ENCODE measurements at regions not wholly inside any gene's neighbourhood (a gene's known extent, or its start where the extent isn't known, plus 50 kb on each side); places are given as distances from the start of the nearest gene placed in this dataset.

- Histone ChIP-seq H3K36me3 (ENCODE audit: control insufficient read depth, insufficient read depth, low read length) (no peaks in the 10 kb centered on the region), H3K4me3 (ENCODE audit: low read length) (no peak overlapping the region), H3K27ac (ENCODE audit: low read length) (no peak overlapping the region), H3K9me3 (ENCODE audit: control insufficient read depth, low read depth, low read length) (no peaks in the 10 kb centered on the region), H3K4me1 (ENCODE audit: control insufficient read depth, insufficient read depth, low read length) (peaks cover 13% of the 10 kb centered on the region), H3K27me3 (ENCODE audit: control insufficient read depth, insufficient read depth, low read length) (no peaks in the 10 kb centered on the region)
- 100% methylated on average over 1 of the region's 4 CpGs for WGBS (ENCODE audit: insufficient coverage, low lambda C conversion rate)
- DNase-seq: peak in 1 of 2 donors; percentile 47
Observed at GRCh38 chr4:98744372-98745150, 86.2 kb upstream of the TSPAN5 start.

DNA sequence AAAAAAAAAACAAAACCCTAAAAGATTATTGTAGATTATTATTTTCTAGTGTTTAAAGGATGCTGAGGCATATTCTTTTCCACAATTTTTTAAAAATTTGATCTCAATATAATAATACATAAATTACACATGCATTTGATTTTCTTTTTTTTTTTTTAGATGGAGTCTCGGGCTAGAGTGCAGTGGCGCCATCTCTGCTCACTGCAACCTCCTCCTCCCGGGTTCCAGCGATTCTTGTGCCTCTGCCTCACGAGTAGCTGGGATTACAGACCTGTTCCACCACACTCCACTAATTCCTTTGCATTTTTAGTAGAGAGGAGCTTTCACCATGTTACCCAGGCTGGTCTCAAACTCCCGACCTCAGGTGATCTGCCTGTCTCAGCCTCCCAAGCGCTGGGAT lies 83.5 kb upstream of the TSPAN5 start:
- 100% methylated on average over 1 of the region's 7 CpGs for WGBS (ENCODE audit: insufficient coverage, low lambda C conversion rate)
- no peaks in the 10 kb centered on the region for H3K36me3 ChIP-seq (ENCODE audit: control insufficient read depth, insufficient read depth, low read length)
- DNase-seq: no peak
- H3K27me3 ChIP-seq (ENCODE audit: control insufficient read depth, insufficient read depth, low read length): no peaks in the 10 kb centered on the region
- H3K9me3 ChIP-seq (ENCODE audit: control insufficient read depth, low read depth, low read length): no peaks in the 10 kb centered on the region
- H3K27ac ChIP-seq (ENCODE audit: low read length): no peak overlapping the region
- peaks cover 4% of the 10 kb centered on the region for H3K4me1 ChIP-seq (ENCODE audit: control insufficient read depth, insufficient read depth, low read length)
- no peak overlapping the region for H3K4me3 ChIP-seq (ENCODE audit: low read length)

DNA sequence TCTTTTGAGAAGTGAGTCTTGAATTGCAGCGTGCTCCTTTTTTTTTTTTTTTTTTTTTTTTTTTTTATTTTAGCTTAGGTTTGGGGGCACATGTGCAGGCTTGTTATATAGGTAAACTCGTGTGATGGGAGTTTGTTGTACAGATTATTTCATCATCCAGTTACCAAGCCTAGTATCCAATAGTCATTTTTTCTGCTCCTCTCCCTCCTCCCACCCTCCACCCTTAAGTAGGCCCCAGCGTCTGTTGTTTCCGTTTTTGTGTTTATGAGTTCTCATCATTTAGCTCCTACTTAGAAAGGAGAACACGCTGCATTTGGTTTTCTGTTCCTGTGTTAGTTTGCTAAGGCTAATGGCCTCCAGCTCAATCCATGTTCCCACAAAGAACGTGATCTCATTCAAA lies 81.3 kb upstream of the TSPAN5 start:
- Histone ChIP-seq H3K27ac (ENCODE audit: low read length) (no peak overlapping the region), H3K36me3 (ENCODE audit: control insufficient read depth, insufficient read depth, low read length) (no peaks in the 10 kb centered on the region), H3K27me3 (ENCODE audit: control insufficient read depth, insufficient read depth, low read length) (no peaks in the 10 kb centered on the region), H3K9me3 (ENCODE audit: control insufficient read depth, low read depth, low read length) (peaks cover 3% of the 10 kb centered on the region), H3K4me1 (ENCODE audit: control insufficient read depth, insufficient read depth, low read length) (no peaks in the 10 kb centered on the region), H3K4me3 (ENCODE audit: low read length) (no peak overlapping the region)
- WGBS (ENCODE audit: insufficient coverage, low lambda C conversion rate): 70% methylated on average over 5 of the region's 6 CpGs
- DNase-seq: no peak

GRCh38 chr4:98733601-98734000 lies 75.2 kb upstream of the TSPAN5 start:
- H3K9me3 ChIP-seq (ENCODE audit: control insufficient read depth, low read depth, low read length): peaks cover 3% of the 10 kb centered on the region
- DNase-seq: no peak
- H3K27ac ChIP-seq (ENCODE audit: low read length): no peak overlapping the region
- H3K4me3 ChIP-seq (ENCODE audit: low read length): no peak overlapping the region
- H3K36me3 ChIP-seq (ENCODE audit: control insufficient read depth, insufficient read depth, low read length): no peaks in the 10 kb centered on the region
- no peaks in the 10 kb centered on the region for H3K4me1 ChIP-seq (ENCODE audit: control insufficient read depth, insufficient read depth, low read length)
- H3K27me3 ChIP-seq (ENCODE audit: control insufficient read depth, insufficient read depth, low read length): no peaks in the 10 kb centered on the region

DNA sequence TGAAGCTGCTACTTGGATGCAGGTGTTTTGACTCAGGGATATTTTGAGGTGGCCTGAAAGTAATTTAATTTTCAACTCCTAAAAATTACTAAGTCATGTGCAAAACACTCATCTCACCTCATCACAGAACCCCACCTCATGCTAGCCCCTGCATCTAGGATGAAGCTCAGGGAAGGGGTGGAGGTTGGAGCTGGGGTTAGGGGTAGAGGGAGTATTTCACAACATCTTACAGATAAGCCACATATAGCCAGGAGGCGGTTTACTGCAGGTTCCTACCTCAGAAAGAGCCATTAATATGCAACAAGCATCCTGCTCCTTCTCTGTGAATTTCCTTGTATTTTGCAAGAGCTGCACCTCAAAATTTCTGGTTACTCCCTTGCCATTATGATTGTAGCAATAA lies 70.5 kb upstream of the TSPAN5 start:
- Histone ChIP-seq H3K4me3 (ENCODE audit: low read length) (no peak overlapping the region), H3K4me1 (ENCODE audit: control insufficient read depth, insufficient read depth, low read length) (no peaks in the 10 kb centered on the region), H3K9me3 (ENCODE audit: control insufficient read depth, low read depth, low read length) (no peaks in the 10 kb centered on the region), H3K27ac (ENCODE audit: low read length) (no peak overlapping the region), H3K36me3 (ENCODE audit: control insufficient read depth, insufficient read depth, low read length) (no peaks in the 10 kb centered on the region), H3K27me3 (ENCODE audit: control insufficient read depth, insufficient read depth, low read length) (no peaks in the 10 kb centered on the region)
- DNase-seq: no peak
- WGBS (ENCODE audit: insufficient coverage, low lambda C conversion rate): no CpG with 5 or more reads among the region's 1 CpG

DNA sequence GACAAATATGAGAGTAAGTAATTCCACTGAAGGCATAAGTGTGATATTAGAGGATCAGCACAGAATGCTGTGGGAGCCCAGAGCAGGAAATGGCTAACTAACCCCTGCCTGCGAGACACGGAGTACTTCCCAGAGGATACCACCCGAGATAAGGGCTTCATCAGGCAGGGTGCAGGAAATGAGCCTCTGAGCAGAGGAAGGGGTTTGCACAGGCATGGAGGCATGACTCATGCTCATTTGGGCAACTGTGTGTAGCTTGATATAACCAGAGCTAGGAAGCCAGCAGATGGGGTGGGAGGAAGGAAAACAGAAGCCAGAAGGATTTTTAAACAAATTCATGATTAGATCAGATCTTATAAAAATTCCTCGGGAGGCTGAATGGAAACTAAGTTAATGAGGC lies 70.0 kb upstream of the TSPAN5 start:
- Histone ChIP-seq H3K4me1 (ENCODE audit: control insufficient read depth, insufficient read depth, low read length) (no peaks in the 10 kb centered on the region), H3K9me3 (ENCODE audit: control insufficient read depth, low read depth, low read length) (no peaks in the 10 kb centered on the region), H3K27ac (ENCODE audit: low read length) (no peak overlapping the region), H3K4me3 (ENCODE audit: low read length) (no peak overlapping the region), H3K27me3 (ENCODE audit: control insufficient read depth, insufficient read depth, low read length) (no peaks in the 10 kb centered on the region), H3K36me3 (ENCODE audit: control insufficient read depth, insufficient read depth, low read length) (no peaks in the 10 kb centered on the region)
- DNase-seq: no peak
- 60% methylated on average over 1 of the region's 4 CpGs for WGBS (ENCODE audit: insufficient coverage, low lambda C conversion rate)

GRCh38 chr4:98722000-98722399 lies 63.6 kb upstream of the TSPAN5 start:
- no peak for DNase-seq
- no peak overlapping the region for H3K4me3 ChIP-seq (ENCODE audit: low read length)
- no peaks in the 10 kb centered on the region for H3K27me3 ChIP-seq (ENCODE audit: control insufficient read depth, insufficient read depth, low read length)
- no peaks in the 10 kb centered on the region for H3K36me3 ChIP-seq (ENCODE audit: control insufficient read depth, insufficient read depth, low read length)
- no peak overlapping the region for H3K27ac ChIP-seq (ENCODE audit: low read length)
- WGBS (ENCODE audit: insufficient coverage, low lambda C conversion rate): no CpG with 5 or more reads among the region's 2 CpGs
- H3K4me1 ChIP-seq (ENCODE audit: control insufficient read depth, insufficient read depth, low read length): no peaks in the 10 kb centered on the region
- H3K9me3 ChIP-seq (ENCODE audit: control insufficient read depth, low read depth, low read length): no peaks in the 10 kb centered on the region

DNA sequence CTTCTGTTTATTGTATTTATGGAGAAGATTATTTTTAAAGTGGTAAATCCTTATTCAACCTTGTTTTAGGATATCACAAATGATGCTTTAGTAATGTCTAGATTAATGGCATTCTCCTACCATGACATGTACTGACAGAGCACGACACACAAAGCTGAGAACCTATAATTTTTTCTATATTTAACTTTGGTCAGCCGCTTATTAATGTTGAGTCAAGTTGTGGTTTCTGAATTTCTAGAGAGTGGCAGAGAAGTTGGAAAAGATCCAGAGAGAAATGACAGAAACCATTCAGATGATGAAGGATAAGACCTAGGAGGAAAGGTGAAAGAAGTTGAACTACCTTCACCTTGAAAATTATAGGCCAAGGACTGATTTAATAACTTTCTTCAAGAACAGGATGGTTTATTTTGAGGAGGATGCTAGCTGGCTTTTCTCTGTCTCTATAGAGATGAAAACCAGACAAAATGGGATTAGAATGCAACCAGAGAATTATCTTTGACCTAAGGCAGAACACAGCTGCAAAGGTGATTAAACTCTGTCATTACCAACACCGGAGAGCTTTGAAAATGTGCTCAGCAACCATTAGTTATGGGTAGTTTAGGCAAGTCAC lies 62.6 kb upstream of the TSPAN5 start:
- Histone ChIP-seq H3K9me3 (ENCODE audit: control insufficient read depth, low read depth, low read length) (no peaks in the 10 kb centered on the region), H3K4me3 (ENCODE audit: low read length) (no peak overlapping the region), H3K36me3 (ENCODE audit: control insufficient read depth, insufficient read depth, low read length) (no peaks in the 10 kb centered on the region), H3K27me3 (ENCODE audit: control insufficient read depth, insufficient read depth, low read length) (no peaks in the 10 kb centered on the region), H3K27ac (ENCODE audit: low read length) (no peak overlapping the region), H3K4me1 (ENCODE audit: control insufficient read depth, insufficient read depth, low read length) (no peaks in the 10 kb centered on the region)
- DNase-seq: no peak
- WGBS (ENCODE audit: insufficient coverage, low lambda C conversion rate): 93% methylated on average over 2 of the region's 3 CpGs

GRCh38 chr4:98716796-98717195 lies 58.4 kb upstream of the TSPAN5 start:
- H3K4me3 ChIP-seq (ENCODE audit: low read length): no peak overlapping the region
- H3K36me3 ChIP-seq (ENCODE audit: control insufficient read depth, insufficient read depth, low read length): no peaks in the 10 kb centered on the region
- no peak for DNase-seq
- no peaks in the 10 kb centered on the region for H3K4me1 ChIP-seq (ENCODE audit: control insufficient read depth, insufficient read depth, low read length)
- no peak overlapping the region for H3K27ac ChIP-seq (ENCODE audit: low read length)
- no peaks in the 10 kb centered on the region for H3K27me3 ChIP-seq (ENCODE audit: control insufficient read depth, insufficient read depth, low read length)
- no peaks in the 10 kb centered on the region for H3K9me3 ChIP-seq (ENCODE audit: control insufficient read depth, low read depth, low read length)

GRCh38 chr4:98712607-98713006 lies 54.2 kb upstream of the TSPAN5 start:
- no peak overlapping the region for H3K4me3 ChIP-seq (ENCODE audit: low read length)
- DNase-seq: no peak
- H3K36me3 ChIP-seq (ENCODE audit: control insufficient read depth, insufficient read depth, low read length): no peaks in the 10 kb centered on the region
- WGBS (ENCODE audit: insufficient coverage, low lambda C conversion rate): 100% methylated on average over 1 of the region's 2 CpGs
- H3K4me1 ChIP-seq (ENCODE audit: control insufficient read depth, insufficient read depth, low read length): no peaks in the 10 kb centered on the region
- H3K27me3 ChIP-seq (ENCODE audit: control insufficient read depth, insufficient read depth, low read length): no peaks in the 10 kb centered on the region
- H3K27ac ChIP-seq (ENCODE audit: low read length): no peak overlapping the region
- no peaks in the 10 kb centered on the region for H3K9me3 ChIP-seq (ENCODE audit: control insufficient read depth, low read depth, low read length)

DNA sequence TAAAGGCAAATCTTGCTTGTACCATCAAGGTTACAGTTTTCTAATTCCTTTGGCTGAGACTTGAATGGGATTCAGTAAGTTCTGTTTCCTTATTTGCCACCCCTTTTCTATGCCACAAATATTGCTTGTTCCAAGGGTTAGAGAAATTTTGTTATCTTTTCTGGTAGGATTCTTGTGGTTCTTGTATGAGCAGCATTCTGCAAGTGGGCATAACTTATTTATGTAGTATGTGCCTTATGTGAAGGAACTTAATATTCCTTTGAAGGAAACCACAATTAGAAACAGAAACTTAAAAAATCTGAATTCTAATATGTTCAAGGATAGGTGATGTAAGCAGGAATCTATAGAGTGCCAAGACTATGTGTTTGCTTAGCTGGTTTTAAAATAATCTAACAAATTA lies 53.1 kb upstream of the TSPAN5 start:
- H3K27me3 ChIP-seq (ENCODE audit: control insufficient read depth, insufficient read depth, low read length): no peaks in the 10 kb centered on the region
- H3K36me3 ChIP-seq (ENCODE audit: control insufficient read depth, insufficient read depth, low read length): no peaks in the 10 kb centered on the region
- DNase-seq: no peak
- H3K4me1 ChIP-seq (ENCODE audit: control insufficient read depth, insufficient read depth, low read length): no peaks in the 10 kb centered on the region
- H3K27ac ChIP-seq (ENCODE audit: low read length): no peak overlapping the region
- H3K9me3 ChIP-seq (ENCODE audit: control insufficient read depth, low read depth, low read length): no peaks in the 10 kb centered on the region
- H3K4me3 ChIP-seq (ENCODE audit: low read length): no peak overlapping the region

All from large intestine (tissue), 3 donors.